ENCODE measurements at regions not wholly inside any gene's neighbourhood (a gene's known extent, or its start where the extent isn't known, plus 50 kb on each side); places are given as distances from the start of the nearest gene placed in this dataset.
"Not testable (repeated sequence)": the region's sequence is repeated elsewhere in the genome, so short reads cannot be mapped to it uniquely, and the experiment has no call there.

- TF ChIP-seq, protein P1, sequence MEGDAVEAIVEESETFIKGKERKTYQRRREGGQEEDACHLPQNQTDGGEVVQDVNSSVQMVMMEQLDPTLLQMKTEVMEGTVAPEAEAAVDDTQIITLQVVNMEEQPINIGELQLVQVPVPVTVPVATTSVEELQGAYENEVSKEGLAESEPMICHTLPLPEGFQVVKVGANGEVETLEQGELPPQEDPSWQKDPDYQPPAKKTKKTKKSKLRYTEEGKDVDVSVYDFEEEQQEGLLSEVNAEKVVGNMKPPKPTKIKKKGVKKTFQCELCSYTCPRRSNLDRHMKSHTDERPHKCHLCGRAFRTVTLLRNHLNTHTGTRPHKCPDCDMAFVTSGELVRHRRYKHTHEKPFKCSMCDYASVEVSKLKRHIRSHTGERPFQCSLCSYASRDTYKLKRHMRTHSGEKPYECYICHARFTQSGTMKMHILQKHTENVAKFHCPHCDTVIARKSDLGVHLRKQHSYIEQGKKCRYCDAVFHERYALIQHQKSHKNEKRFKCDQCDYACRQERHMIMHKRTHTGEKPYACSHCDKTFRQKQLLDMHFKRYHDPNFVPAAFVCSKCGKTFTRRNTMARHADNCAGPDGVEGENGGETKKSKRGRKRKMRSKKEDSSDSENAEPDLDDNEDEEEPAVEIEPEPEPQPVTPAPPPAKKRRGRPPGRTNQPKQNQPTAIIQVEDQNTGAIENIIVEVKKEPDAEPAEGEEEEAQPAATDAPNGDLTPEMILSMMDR (conservative IDR thresholded peaks at IDR 0.05 in 1 of 2, IDR thresholded peaks at IDR 0.05 in 1 of 2; ENCODE audit: extremely low read depth in 1 of 2, insufficient read depth in 1 of 2, low read depth in 1 of 2, low read length in 2 of 2) = not testable (repeated sequence)
- not testable (repeated sequence) for TF ChIP-seq EZH2 (IDR thresholded peaks at IDR 0.05; ENCODE audit: borderline replicate concordance, low read length)
These were observed 701.3 kb downstream of the PLOD2 start for GRCh38 chr3:145459681-145460080.
